Right lobe of liver (tissue), 6 donors: ENCODE measurements at regions not wholly inside any gene's neighbourhood (a gene's known extent, or its start where the extent isn't known, plus 50 kb on each side); places are given as distances from the start of the nearest gene placed in this dataset.

Experiments
- ATAC-seq, 4 donors: fragments of 200-7000 bp; cut with Tn5 transposase; one replicate each; pipeline ENCODE4 v1.9.1; 2020; ENCODE audit warnings: mild to moderate bottlenecking in 4 of 4, moderate library complexity in 4 of 4
- DNase-seq, 3 donors: peaks; one replicate each; pipeline ENCODE4 v3.0.0-alpha.2; 2020
- H3K27ac ChIP-seq, 3 donors: fragments of 200-600 bp; one replicate each; pipeline ENCODE4 v1.8.0; 2022
- H3K27me3 ChIP-seq, 2 donors: fragments of 200-600 bp; one replicate each; pipeline ENCODE4 v1.8.0; 2022
- H3K36me3 ChIP-seq, 4 donors: fragments of 200-600 bp; sonication (generic) in 1 of 4; one replicate each; pipeline versions ENCODE4 v1.5.1 to v1.8.0; 2017 to 2022; ENCODE audit warnings: control low read depth in 1 of 4
- H3K4me1 ChIP-seq, 4 donors: fragments of 200-600 bp; sonication (generic) in 1 of 4; one replicate each; pipeline versions ENCODE4 v1.5.1 to v1.8.0; 2017 to 2022; ENCODE audit warnings: control low read depth in 1 of 4
- H3K4me3 ChIP-seq, 3 donors: fragments of 200-600 bp; one replicate each; pipeline ENCODE4 v1.8.0; 2022
- H3K9me3 ChIP-seq, 4 donors: fragments of 200-600 bp; sonication (generic) in 1 of 4; one replicate each; pipeline versions ENCODE4 v1.5.1 to v1.8.0; 2017 to 2022; ENCODE audit warnings: control low read depth in 1 of 4
- CTCF ChIP-seq, 4 donors: fragments of 200-600 bp in 3 of 4; fragments of 450-650 bp in 1 of 4; IDR thresholded peaks; one replicate each; pipeline versions ENCODE4 v1.5.1 to v1.8.0; 2016 to 2022; ENCODE audit warnings: antibody characterized with exemption in 4 of 4, mild to moderate bottlenecking in 2 of 4
- POLR2A ChIP-seq: fragments of 450-650 bp; IDR thresholded peaks from one replicate; pipeline ENCODE4 v1.6.1; 2017; ENCODE audit warnings: antibody characterized with exemption, mild to moderate bottlenecking
- WGBS: methylation state at CpG from one replicate; pipeline ENCODE4 v1.1.6; 2018; ENCODE audit warnings: low coverage, low lambda C conversion rate; ENCODE audit not compliant: insufficient coverage; ENCODE audit errors: missing lambda C conversion rate; 5-methylcytosine and 5-hydroxymethylcytosine counted together
- intact Hi-C, 2 donors: fragments of 100-400 bp; cut with DNase I; formaldehyde crosslinking; loops; one replicate each; pipeline versions ENCODE4 v1.11.2 to v1.14.1; 2022
- donor health status: DM: no; HTN: yes; CAD: no.
- donor health status: DM: no; HTN: no; CAD: no.
- donor health status: DM: no; HTN: no; CAD: no.
- donor health status: DM: no; HTN: yes; CAD: no.
- donor health status: DM: no; HTN: yes; CAD: no.

GRCh38 chr21:19899645-19900044 lies 1098.6 kb upstream of the NCAM2 start:
- H3K27ac ChIP-seq = no peak overlapping the region
- H3K4me3 ChIP-seq = no peak overlapping the region
- DNase-seq (no peak), ATAC-seq (no peak)
- intact Hi-C loops = no loop called here
- no peaks in the 10 kb centered on the region for H3K27me3 ChIP-seq
- TF ChIP-seq POLR2A (no peak), CTCF (IDR thresholded peaks at IDR 0.05) (no peak)
- no peaks in the 10 kb centered on the region for H3K4me1 ChIP-seq
- no peaks in the 10 kb centered on the region for H3K36me3 ChIP-seq
- H3K9me3 ChIP-seq = no peaks in the 10 kb centered on the region
- 71% methylated on average over 9 of the region's 11 CpGs for WGBS

- Histone ChIP-seq H3K4me1 (no peaks in the 10 kb centered on the region), H3K27ac (no peak overlapping the region), H3K4me3 (no peak overlapping the region), H3K9me3 (no peaks in the 10 kb centered on the region), H3K36me3 (no peaks in the 10 kb centered on the region), H3K27me3 (no peaks in the 10 kb centered on the region)
- WGBS = no CpG with 5 or more reads among the region's 10 CpGs
- TF ChIP-seq CTCF (IDR thresholded peaks at IDR 0.05) (no peak), POLR2A (no peak)
- intact Hi-C loops = no loop called here
- no peak for ATAC-seq
- DNase-seq = no peak
Measured at GRCh38 chr21:19900149-19900548, 1098.1 kb upstream of the NCAM2 start.

GRCh38 chr21:19908390-19908789 lies 1089.8 kb upstream of the NCAM2 start:
- TF ChIP-seq CTCF (IDR thresholded peaks at IDR 0.05) (no peak), POLR2A (no peak)
- WGBS = 33% methylated on average over 1 of the region's 1 CpG
- ATAC-seq = no peak
- no peaks in the 10 kb centered on the region for H3K9me3 ChIP-seq
- DNase-seq = no peak
- intact Hi-C loops = no loop called here
- no peaks in the 10 kb centered on the region for H3K27me3 ChIP-seq
- H3K36me3 ChIP-seq = no peaks in the 10 kb centered on the region
- H3K4me3 ChIP-seq = no peak overlapping the region
- no peaks in the 10 kb centered on the region for H3K4me1 ChIP-seq
- H3K27ac ChIP-seq = no peak overlapping the region

GRCh38 chr21:19914028-19914427 lies 1084.2 kb upstream of the NCAM2 start:
- DNase-seq (no peak), ATAC-seq (no peak)
- no peaks in the 10 kb centered on the region for H3K27me3 ChIP-seq
- no peaks in the 10 kb centered on the region for H3K36me3 ChIP-seq
- no peaks in the 10 kb centered on the region for H3K4me1 ChIP-seq
- WGBS = 36% methylated on average over 6 of the region's 6 CpGs
- H3K9me3 ChIP-seq = no peaks in the 10 kb centered on the region
- TF ChIP-seq CTCF (IDR thresholded peaks at IDR 0.05) (no peak), POLR2A (no peak)
- H3K4me3 ChIP-seq = no peak overlapping the region
- H3K27ac ChIP-seq = no peak overlapping the region
- intact Hi-C loops = no loop called here

GRCh38 chr21:19921211-19921610 lies 1077.0 kb upstream of the NCAM2 start:
- Histone ChIP-seq H3K9me3 (no peaks in the 10 kb centered on the region), H3K36me3 (no peaks in the 10 kb centered on the region), H3K4me3 (no peak overlapping the region), H3K27ac (no peak overlapping the region), H3K27me3 (no peaks in the 10 kb centered on the region), H3K4me1 (no peaks in the 10 kb centered on the region)
- no peak for TF ChIP-seq POLR2A
- no peak for TF ChIP-seq CTCF (IDR thresholded peaks at IDR 0.05)
- intact Hi-C loops = no loop called here
- no peak for DNase-seq
- no peak for ATAC-seq
